ENCODE measurements at regions not wholly inside any gene's neighbourhood (a gene's known extent, or its start where the extent isn't known, plus 50 kb on each side); places are given as distances from the start of the nearest gene placed in this dataset.
"Not testable (repeated sequence)": the region's sequence is repeated elsewhere in the genome, so short reads cannot be mapped to it uniquely, and the experiment has no call there.

DNA sequence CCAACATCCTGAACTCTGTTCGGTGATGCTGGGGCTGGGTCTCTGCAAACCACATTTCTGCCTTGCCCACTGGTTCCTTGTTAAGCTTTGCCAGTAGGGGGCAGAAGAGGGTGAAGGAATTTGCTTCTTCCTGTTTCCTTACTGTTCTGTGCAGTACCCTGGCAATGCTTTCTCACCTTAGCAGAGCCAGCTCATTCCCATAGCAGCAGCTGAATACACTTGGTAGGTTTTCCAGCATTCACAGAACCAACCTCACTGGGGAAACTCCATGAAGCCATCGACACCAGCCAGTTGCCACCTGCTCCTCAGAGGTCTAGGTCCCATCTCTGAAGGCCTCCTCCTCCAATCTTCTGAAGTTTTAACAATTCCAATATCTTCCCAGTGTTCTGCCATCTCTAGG is 308.4 kb downstream of the PDCD6IP start:
- DNase-seq (ENCODE audit: low spot score) = no peak

DNA sequence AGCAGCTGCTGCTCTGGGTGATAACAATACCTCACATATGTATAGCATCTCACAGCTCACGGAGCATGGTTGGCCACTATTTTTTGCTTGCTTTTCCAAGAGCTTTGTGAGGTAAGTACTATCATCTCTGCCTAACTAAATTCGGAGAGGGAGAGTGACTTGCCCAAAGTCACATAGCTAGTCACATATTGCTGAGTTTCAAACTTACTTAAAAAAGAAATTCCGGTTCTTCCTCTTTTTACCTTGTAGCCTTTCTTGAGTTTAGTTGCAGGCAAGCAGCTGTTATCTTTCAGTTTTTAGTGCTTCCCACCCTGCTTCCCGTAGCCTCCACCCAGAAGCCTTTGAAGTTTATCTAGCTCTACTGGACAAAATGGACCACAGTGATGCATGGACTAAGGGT is 309.2 kb downstream of the PDCD6IP start:
- DNase-seq (ENCODE audit: low spot score) = no peak

GRCh38 chr3:34109021-34109420 is 310.6 kb downstream of the PDCD6IP start:
- DNase-seq (ENCODE audit: low spot score) = no peak

DNA sequence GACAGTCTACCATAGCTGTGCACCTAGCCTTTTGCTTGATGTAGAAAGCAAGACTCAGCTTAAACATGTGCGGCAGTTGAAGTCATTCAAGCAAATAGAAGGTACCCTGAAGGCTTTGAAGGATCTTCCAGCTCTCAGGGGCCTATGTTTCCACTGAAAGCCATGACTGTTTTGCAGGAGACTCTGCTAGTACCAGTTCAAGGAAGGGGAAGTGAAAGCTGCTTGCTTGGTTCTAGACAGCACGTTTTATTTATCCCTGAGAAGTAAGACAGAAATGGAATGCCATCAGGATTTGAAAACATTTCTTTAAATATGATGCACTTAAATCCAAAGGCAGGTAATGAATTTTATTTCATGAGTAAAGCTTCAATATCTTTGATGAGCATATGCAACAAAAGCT is 311.4 kb downstream of the PDCD6IP start:
- DNase-seq (ENCODE audit: low spot score) = no peak

DNA sequence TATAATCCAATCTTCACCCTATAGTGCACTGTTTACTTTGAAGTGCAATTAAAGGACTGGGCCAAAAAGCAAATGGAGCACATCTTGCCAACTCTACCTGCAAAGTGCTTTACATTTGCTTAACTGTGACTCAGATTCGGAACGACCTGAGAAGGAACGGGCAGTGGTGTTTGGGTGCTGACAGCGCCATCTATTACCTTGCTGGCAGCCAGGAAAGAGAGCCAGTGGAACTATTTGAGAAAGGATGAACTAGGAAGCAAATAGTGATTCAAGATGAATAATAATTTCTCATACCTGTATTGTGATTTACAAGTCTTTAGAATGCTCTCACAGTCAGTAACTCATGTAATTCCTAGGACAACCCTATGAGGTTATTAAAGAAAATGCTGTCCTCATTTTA is 312.9 kb downstream of the PDCD6IP start:
- DNase-seq (ENCODE audit: low spot score) = no peak

- not testable (repeated sequence) for DNase-seq (ENCODE audit: low spot score)
Observed at GRCh38 chr3:34112261-34112660, 313.8 kb downstream of the PDCD6IP start.

- DNase-seq (ENCODE audit: low spot score) = no peak
Observed at GRCh38 chr3:34131091-34131490, 332.7 kb downstream of the PDCD6IP start.

GRCh38 chr3:34132069-34132692 is 333.8 kb downstream of the PDCD6IP start:
- DNase-seq (ENCODE audit: low spot score) = no peak

DNA sequence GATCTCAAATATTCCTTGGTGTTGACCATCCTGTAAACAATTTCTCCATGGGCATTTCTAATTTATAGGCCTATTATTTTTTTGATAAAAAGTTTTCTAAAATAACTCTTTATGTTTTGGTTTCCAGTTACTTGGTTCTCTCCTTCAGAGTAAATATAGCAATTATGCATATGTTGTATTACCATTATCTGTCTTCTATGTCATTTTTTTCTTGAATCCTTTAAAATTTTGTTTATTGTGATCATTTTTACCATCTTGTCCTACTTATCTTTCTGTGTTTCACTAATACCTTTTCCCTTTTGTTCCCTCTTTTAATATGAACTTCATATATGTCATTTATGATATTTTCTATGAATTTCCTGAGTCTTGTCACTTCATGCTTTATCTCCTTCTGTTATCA is 341.1 kb downstream of the PDCD6IP start:
- DNase-seq (ENCODE audit: low spot score) = no peak

DNA sequence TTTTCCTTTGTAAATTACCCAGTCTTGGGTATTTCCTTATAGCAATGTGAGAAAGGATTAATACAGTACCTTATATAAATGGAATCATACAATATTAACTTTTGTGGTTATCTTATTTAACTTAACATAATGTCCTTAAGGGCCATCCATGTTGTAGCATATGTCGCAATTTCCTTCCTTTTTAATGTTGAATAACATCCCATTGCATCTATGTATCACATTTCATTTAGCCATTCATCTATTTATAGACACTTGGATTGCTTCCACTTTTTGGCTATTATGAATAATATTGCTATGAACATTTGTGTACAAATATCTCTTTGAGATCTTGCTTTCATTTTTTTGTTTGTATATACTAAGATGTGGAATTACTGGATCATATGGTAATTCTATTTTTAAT is 342.2 kb downstream of the PDCD6IP start:
- no peak for DNase-seq (ENCODE audit: low spot score)

- no peak for DNase-seq (ENCODE audit: low spot score)
Observed at GRCh38 chr3:34141841-34142337, 343.5 kb downstream of the PDCD6IP start.

- no peak for DNase-seq (ENCODE audit: low spot score)
Observed at GRCh38 chr3:34145796-34146195, 347.4 kb downstream of the PDCD6IP start.

GRCh38 chr3:34146596-34146995 is 348.2 kb downstream of the PDCD6IP start:
- DNase-seq (ENCODE audit: low spot score) = no peak

DNA sequence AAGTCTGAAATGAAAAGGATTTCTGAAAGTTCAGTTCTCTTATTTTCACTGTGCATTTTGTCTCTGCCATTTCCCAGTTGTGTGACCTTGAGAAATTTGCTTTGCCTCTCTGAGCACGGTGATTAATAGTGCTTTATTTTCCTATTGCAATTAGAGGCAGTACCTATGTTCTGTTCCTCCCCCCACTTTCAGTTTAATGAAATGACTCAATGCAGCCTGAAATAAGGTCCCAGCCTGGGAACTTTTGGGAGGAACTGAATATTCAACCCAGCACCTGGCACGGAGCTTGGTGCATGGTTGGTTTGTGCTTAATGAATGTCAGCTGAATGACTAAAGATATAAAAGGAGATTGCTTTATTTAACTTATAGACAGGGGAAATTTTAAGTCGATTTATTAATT is 352.6 kb downstream of the PDCD6IP start:
- no peak for DNase-seq (ENCODE audit: low spot score)

DNA sequence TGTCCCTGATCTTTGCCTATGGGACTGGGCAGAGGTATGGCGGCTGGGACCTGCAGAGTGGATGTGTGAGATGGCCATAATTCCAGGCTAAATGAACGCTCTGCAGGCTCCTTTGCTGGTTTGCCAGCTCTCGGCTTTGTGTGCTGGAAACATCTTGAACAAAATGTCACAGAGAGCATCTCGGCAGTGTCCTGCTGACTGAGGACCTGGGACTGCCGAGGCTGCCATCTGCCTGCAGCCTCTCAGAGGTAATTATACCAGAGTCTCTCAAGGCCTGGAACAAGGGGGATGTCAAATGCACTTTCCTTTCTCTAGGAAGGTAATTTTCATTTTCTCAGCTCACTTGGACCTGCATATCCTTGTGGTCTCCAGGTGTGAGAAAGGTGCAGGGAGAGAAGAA is 354.2 kb downstream of the PDCD6IP start:
- DNase-seq (ENCODE audit: low spot score) = no peak

DNA sequence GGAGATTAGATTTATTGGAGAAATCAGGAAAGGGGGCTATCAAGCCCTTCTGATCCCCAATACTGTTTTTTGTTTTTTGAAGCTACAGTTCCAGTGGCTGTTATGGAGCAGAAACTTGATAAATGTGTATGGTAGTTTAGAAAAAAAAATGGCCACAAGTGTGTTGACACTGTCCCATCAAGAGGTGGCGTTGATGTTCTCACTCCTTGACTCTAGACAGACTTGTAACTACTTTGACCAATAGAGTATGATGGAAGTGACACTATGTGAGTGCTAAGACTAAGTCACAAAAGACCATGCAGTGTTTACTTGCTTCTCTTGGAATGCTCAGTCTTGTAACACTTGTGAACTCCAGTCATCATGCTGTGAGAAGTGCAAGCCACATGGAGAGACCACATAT is 356.7 kb downstream of the PDCD6IP start:
- DNase-seq (ENCODE audit: low spot score) = no peak

GRCh38 chr3:34155666-34156065 is 357.2 kb downstream of the PDCD6IP start:
- no peak for DNase-seq (ENCODE audit: low spot score)

DNA sequence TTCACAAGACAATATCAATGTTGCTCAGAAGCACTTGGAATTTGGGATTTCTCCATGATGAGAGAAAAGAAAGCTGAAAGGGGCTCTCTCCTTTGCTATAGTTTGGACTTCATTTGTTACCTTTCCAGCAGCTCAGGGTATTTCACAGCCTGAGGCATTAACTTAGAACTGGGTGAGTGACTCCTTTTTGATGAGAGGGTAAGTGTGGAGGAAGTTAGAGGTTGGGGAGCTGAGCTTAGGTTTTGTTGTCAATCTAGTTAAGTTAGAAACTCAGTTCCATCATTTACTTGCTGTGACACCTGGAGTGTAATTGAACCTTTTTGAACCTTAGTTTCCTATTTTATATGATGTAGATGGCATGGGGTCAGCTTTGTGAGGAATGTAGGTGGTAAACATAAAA is 359.1 kb downstream of the PDCD6IP start:
- DNase-seq (ENCODE audit: low spot score) = no peak

DNA sequence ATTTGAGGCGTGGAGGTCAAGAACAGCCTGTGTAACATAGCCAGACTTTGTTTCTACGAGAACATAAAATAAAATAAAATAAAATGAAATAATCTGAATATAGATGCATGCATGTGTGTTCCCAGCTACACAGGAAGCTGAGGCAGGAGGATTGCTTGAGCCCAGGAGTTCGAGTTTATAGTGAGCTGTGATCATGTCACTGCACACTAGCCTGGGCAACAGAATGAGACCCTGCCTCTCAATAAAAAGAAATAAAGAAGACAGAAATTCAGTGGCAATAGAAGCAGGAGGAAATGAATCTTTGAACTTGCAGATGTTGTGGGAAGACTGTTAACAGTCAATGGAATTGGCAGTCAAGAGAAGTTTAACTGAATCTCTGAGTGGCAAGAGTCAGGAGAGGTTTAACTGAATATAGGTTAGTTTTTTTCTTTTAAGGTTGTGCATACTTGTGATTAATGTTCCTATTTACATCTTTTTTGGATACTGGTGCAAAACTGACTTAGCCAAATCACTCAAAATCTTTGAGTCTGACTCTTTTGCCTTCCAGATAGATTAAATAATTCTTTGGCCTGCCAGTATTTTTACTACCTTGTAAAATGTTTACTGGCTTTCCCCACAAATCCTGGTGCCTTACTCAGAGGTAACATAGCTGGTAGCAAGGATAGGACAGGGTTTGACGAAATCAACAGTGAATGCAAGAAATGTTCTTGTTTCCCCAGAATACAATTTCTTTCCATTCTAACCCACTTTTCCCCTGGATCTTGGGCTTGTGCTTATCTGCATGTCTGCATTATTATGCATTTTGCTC is 361.4 kb downstream of the PDCD6IP start:
- DNase-seq (ENCODE audit: low spot score) = no peak

DNA sequence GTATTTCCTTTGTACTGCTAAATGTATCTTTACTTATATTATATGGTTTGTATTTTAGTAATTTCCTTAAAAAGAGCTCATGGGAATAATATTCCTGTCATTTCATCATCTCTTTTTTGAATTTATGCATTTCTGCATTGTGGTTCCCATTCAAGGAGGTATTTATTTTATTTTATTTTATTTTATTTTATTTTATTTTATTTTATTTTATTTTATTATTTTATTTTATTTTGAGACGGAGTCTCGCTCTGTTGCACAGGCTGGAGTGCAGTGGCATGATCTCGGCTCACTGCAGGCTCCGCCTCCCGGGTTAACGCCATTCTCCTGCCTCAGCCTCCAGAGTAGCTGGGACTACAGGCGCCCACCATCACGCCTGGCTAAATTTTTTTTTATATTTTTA is 371.2 kb downstream of the PDCD6IP start:
- DNase-seq (ENCODE audit: low spot score) = not testable (repeated sequence)

DNA sequence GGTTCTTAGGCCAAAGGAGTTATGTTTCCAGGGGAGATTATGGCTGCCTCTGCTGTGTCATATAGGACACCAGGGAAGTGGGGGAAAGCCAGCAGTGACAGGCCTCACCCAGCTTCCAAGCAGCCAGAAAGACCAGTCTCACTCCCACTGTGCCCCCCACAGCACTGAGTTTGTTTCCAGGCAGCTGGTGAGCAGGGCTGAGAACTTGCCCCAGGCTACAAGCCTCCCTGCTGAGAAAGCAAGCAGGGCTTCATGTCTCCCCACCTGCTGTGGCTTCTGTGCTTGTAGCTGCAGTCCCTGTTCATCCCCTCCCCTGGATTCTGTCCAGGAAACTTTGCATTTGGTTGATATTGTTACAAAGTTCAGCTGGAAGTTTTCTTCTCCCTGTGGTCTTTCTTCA is 376.3 kb downstream of the PDCD6IP start:
- no peak for DNase-seq (ENCODE audit: low spot score)

- no peak for DNase-seq (ENCODE audit: low spot score)
Observed at GRCh38 chr3:34175636-34176176, 377.3 kb downstream of the PDCD6IP start.

DNA sequence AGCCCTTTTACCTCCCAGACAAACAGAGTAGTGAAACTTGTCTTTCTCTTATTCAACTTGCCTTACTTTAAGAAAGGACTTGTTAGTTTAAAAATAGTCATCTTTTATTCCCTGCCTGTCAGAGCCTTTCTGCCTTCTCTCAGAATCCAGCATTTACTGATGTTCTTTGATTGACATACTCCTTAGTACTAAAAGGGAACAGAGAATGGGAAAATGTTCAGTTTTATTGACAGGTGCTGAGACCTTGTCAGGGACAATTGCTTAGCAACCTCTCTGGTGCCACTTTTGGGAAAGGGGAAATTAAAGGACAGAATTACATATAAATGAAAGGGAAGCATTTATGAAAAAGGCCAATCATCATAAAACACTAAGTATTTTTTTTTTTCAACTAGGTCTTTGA is 378.3 kb downstream of the PDCD6IP start:
- no peak for DNase-seq (ENCODE audit: low spot score)

Data from mesenteric fat pad (tissue), 1 donor.